ENCODE measurements at regions not wholly inside any gene's neighbourhood (a gene's known extent, or its start where the extent isn't known, plus 50 kb on each side); places are given as distances from the start of the nearest gene placed in this dataset.
A peak's percentile ranks its signal among the peaks of the same experiment; 100 is the strongest.

GRCh38 chr2:11024259-11024645 lies 112.5 kb downstream of the KCNF1 start:
- Histone ChIP-seq H3K4me3 (no peak overlapping the region), H3K4me1 (replicated peaks in 1 of 2) (peaks cover 6 to 10% of the 10 kb centered on the region in 2 donors), H3K27ac (peak overlapping the region in 1 of 2 donors; percentile 41)
- in situ Hi-C loops (cut with MboI; ENCODE audit: low pct_unique_long_range_greater_than_20kb in 2 of 9, low sequenced_read_pairs in 9 of 9, unreplicated experiment in 9 of 9): no loop called here
- ATAC-seq (replicated peaks in 6 of 8): peak in 7 of 8 experiments; percentile 67 to 95 (median 90)
- WGBS, 10 experiments: 7 to 80% (median 35%) methylated on average over 3 to 10 of the region's 14 CpGs; no CpG with 5 or more reads in 4 of the 10 experiments

GRCh38 chr2:11024687-11025086 lies 113.0 kb downstream of the KCNF1 start:
- WGBS, 10 experiments: 42 to 95% (median 78%) methylated on average over 3 to 7 of the region's 7 CpGs; no CpG with 5 or more reads in 1 of the 10 experiments
- peaks cover 5 to 10% of the 10 kb centered on the region in 2 donors for H3K4me1 ChIP-seq (replicated peaks in 1 of 2)
- peak in 1 of 8 experiments; percentile 41 for ATAC-seq (replicated peaks in 6 of 8)
- H3K27ac ChIP-seq: no peak overlapping the region
- in situ Hi-C loops (cut with MboI; ENCODE audit: low pct_unique_long_range_greater_than_20kb in 2 of 9, low sequenced_read_pairs in 9 of 9, unreplicated experiment in 9 of 9): no loop called here
- no peak overlapping the region for H3K4me3 ChIP-seq

- Histone ChIP-seq H3K27ac (no peak overlapping the region), H3K4me1 (replicated peaks in 1 of 2) (peaks cover 5 to 10% of the 10 kb centered on the region in 2 donors), H3K4me3 (no peak overlapping the region)
- 60 to 98% (median 87%) methylated on average over 1 to 8 of the region's 15 CpGs; no CpG with 5 or more reads in 2 of the 10 experiments for WGBS, 10 experiments
- no peak for ATAC-seq (replicated peaks in 6 of 8)
- in situ Hi-C loops (cut with MboI; ENCODE audit: low pct_unique_long_range_greater_than_20kb in 2 of 9, low sequenced_read_pairs in 9 of 9, unreplicated experiment in 9 of 9): no loop called here
Observed at GRCh38 chr2:11026286-11026921, 114.7 kb downstream of the KCNF1 start.

- H3K4me3 ChIP-seq: no peak overlapping the region
- 39 to 92% (median 60%) methylated on average over 1 to 7 of the region's 7 CpGs; no CpG with 5 or more reads in 1 of the 10 experiments for WGBS, 10 experiments
- no peak for ATAC-seq (replicated peaks in 6 of 8)
- in situ Hi-C loops (cut with MboI; ENCODE audit: low pct_unique_long_range_greater_than_20kb in 2 of 9, low sequenced_read_pairs in 9 of 9, unreplicated experiment in 9 of 9): no loop called here
- H3K4me1 ChIP-seq (replicated peaks in 1 of 2): peaks cover 5 to 10% of the 10 kb centered on the region in 2 donors
- H3K27ac ChIP-seq: no peak overlapping the region
Observed at GRCh38 chr2:11027195-11027594, 115.5 kb downstream of the KCNF1 start.

- Histone ChIP-seq H3K27ac (no peak overlapping the region), H3K4me3 (no peak overlapping the region), H3K4me1 (replicated peaks in 1 of 2) (peaks cover 5 to 10% of the 10 kb centered on the region in 2 donors)
- in situ Hi-C loops (cut with MboI; ENCODE audit: low pct_unique_long_range_greater_than_20kb in 2 of 9, low sequenced_read_pairs in 9 of 9, unreplicated experiment in 9 of 9): no loop called here
- WGBS, 10 experiments: 57 to 100% (median 81%) methylated on average over 1 to 5 of the region's 5 CpGs; no CpG with 5 or more reads in 2 of the 10 experiments
- ATAC-seq (replicated peaks in 6 of 8): no peak
Observed at GRCh38 chr2:11028407-11028916, 116.7 kb downstream of the KCNF1 start.

GRCh38 chr2:11029136-11029535 lies 117.4 kb downstream of the KCNF1 start:
- no peak overlapping the region for H3K4me3 ChIP-seq
- no peak for ATAC-seq (replicated peaks in 6 of 8)
- in situ Hi-C loops (cut with MboI; ENCODE audit: low pct_unique_long_range_greater_than_20kb in 2 of 9, low sequenced_read_pairs in 9 of 9, unreplicated experiment in 9 of 9): no loop called here
- 18 to 88% (median 69%) methylated on average over 2 to 5 of the region's 6 CpGs; no CpG with 5 or more reads in 2 of the 10 experiments for WGBS, 10 experiments
- no peak overlapping the region for H3K27ac ChIP-seq
- H3K4me1 ChIP-seq (replicated peaks in 1 of 2): peaks cover 4 to 5% of the 10 kb centered on the region in 2 donors

GRCh38 chr2:11030036-11030435 lies 118.3 kb downstream of the KCNF1 start:
- in situ Hi-C loops (cut with MboI; ENCODE audit: low pct_unique_long_range_greater_than_20kb in 2 of 9, low sequenced_read_pairs in 9 of 9, unreplicated experiment in 9 of 9): no loop called here
- no peak for ATAC-seq (replicated peaks in 6 of 8)
- no peak overlapping the region for H3K4me3 ChIP-seq
- H3K27ac ChIP-seq: no peak overlapping the region
- no peaks in the 10 kb centered on the region for H3K4me1 ChIP-seq (replicated peaks in 1 of 2)
- 38 to 88% (median 78%) methylated on average over 1 to 7 of the region's 7 CpGs; no CpG with 5 or more reads in 1 of the 10 experiments for WGBS, 10 experiments

GRCh38 chr2:11030909-11031308 lies 119.2 kb downstream of the KCNF1 start:
- Histone ChIP-seq H3K4me1 (replicated peaks in 1 of 2) (no peaks in the 10 kb centered on the region), H3K4me3 (no peak overlapping the region), H3K27ac (no peak overlapping the region)
- 16 to 82% (median 68%) methylated on average over 1 to 4 of the region's 4 CpGs; no CpG with 5 or more reads in 1 of the 10 experiments for WGBS, 10 experiments
- no peak for ATAC-seq (replicated peaks in 6 of 8)
- in situ Hi-C loops (cut with MboI; ENCODE audit: low pct_unique_long_range_greater_than_20kb in 2 of 9, low sequenced_read_pairs in 9 of 9, unreplicated experiment in 9 of 9): no loop called here

GRCh38 chr2:11031876-11032275 lies 120.1 kb downstream of the KCNF1 start:
- Histone ChIP-seq H3K4me1 (replicated peaks in 1 of 2) (no peaks in the 10 kb centered on the region), H3K4me3 (no peak overlapping the region), H3K27ac (no peak overlapping the region)
- 0 to 75% (median 12%) methylated on average over 1 of the region's 1 CpG for WGBS, 10 experiments
- no peak for ATAC-seq (replicated peaks in 6 of 8)
- in situ Hi-C loops (cut with MboI; ENCODE audit: low pct_unique_long_range_greater_than_20kb in 2 of 9, low sequenced_read_pairs in 9 of 9, unreplicated experiment in 9 of 9): no loop called here

GRCh38 chr2:11032396-11032795 lies 120.7 kb downstream of the KCNF1 start:
- WGBS, 10 experiments: 84 to 100% (median 92%) methylated on average over 1 to 2 of the region's 2 CpGs; no CpG with 5 or more reads in 4 of the 10 experiments
- H3K27ac ChIP-seq: no peak overlapping the region

GRCh38 chr2:11033114-11033513 lies 121.4 kb downstream of the KCNF1 start:
- in situ Hi-C loops (cut with MboI; ENCODE audit: low pct_unique_long_range_greater_than_20kb in 2 of 9, low sequenced_read_pairs in 9 of 9, unreplicated experiment in 9 of 9): no loop called here
- 0 to 89% (median 61%) methylated on average over 1 of the region's 1 CpG; no CpG with 5 or more reads in 4 of the 10 experiments for WGBS, 10 experiments
- Histone ChIP-seq H3K4me3 (no peak overlapping the region), H3K27ac (no peak overlapping the region), H3K4me1 (replicated peaks in 1 of 2) (no peaks in the 10 kb centered on the region)
- ATAC-seq (replicated peaks in 6 of 8): no peak

More at GRCh38 chr2:11032396-11032795, 120.7 kb downstream of the KCNF1 start:
- in situ Hi-C loops (cut with MboI; ENCODE audit: low pct_unique_long_range_greater_than_20kb in 2 of 9, low sequenced_read_pairs in 9 of 9, unreplicated experiment in 9 of 9): no loop called here
- no peaks in the 10 kb centered on the region for H3K4me1 ChIP-seq (replicated peaks in 1 of 2)
- no peak overlapping the region for H3K4me3 ChIP-seq
- ATAC-seq (replicated peaks in 6 of 8): no peak

GRCh38 chr2:11038641-11039040 lies 116.6 kb upstream of the SLC66A3 start:
- WGBS, 10 experiments: 25 to 100% (median 84%) methylated on average over 1 of the region's 1 CpG
- H3K4me1 ChIP-seq (replicated peaks in 1 of 2): no peaks in the 10 kb centered on the region
- ATAC-seq (replicated peaks in 6 of 8): no peak
- H3K4me3 ChIP-seq: no peak overlapping the region
- in situ Hi-C loops (cut with MboI; ENCODE audit: low pct_unique_long_range_greater_than_20kb in 2 of 9, low sequenced_read_pairs in 9 of 9, unreplicated experiment in 9 of 9): no loop called here
- H3K27ac ChIP-seq: no peak overlapping the region

- no peak for ATAC-seq (replicated peaks in 6 of 8)
- in situ Hi-C loops (cut with MboI; ENCODE audit: low pct_unique_long_range_greater_than_20kb in 2 of 9, low sequenced_read_pairs in 9 of 9, unreplicated experiment in 9 of 9): no loop called here
Observed at GRCh38 chr2:11040992-11041391, 114.3 kb upstream of the SLC66A3 start.

GRCh38 chr2:11042841-11043240 lies 112.4 kb upstream of the SLC66A3 start:
- H3K27ac ChIP-seq: no peak overlapping the region
- no peaks in the 10 kb centered on the region for H3K4me1 ChIP-seq (replicated peaks in 1 of 2)
- H3K4me3 ChIP-seq: no peak overlapping the region
- 35 to 89% (median 75%) methylated on average over 2 to 7 of the region's 8 CpGs for WGBS, 10 experiments
- in situ Hi-C loops (cut with MboI; ENCODE audit: low pct_unique_long_range_greater_than_20kb in 2 of 9, low sequenced_read_pairs in 9 of 9, unreplicated experiment in 9 of 9): no loop called here
- ATAC-seq (replicated peaks in 6 of 8): no peak

More at GRCh38 chr2:11040992-11041391, 114.3 kb upstream of the SLC66A3 start:
- no peak overlapping the region for H3K27ac ChIP-seq
- no peak overlapping the region for H3K4me3 ChIP-seq
- H3K4me1 ChIP-seq (replicated peaks in 1 of 2): no peaks in the 10 kb centered on the region
- WGBS, 10 experiments: 80 to 100% methylated on average over 1 of the region's 1 CpG; no CpG with 5 or more reads in 8 of the 10 experiments
